ENCODE measurements at regions not wholly inside any gene's neighbourhood (a gene's known extent, or its start where the extent isn't known, plus 50 kb on each side); places are given as distances from the start of the nearest gene placed in this dataset.

- peak; percentile 23 to 83 for DNase-seq
These were observed 52.0 kb downstream of the RPP21 start for GRCh38 chr6:30396833-30397479.

GRCh38 chr6:30397697-30398096 is 52.7 kb downstream of the RPP21 start:
- no peak for DNase-seq

GRCh38 chr6:30399390-30400058 is 54.6 kb downstream of the RPP21 start:
- no peak for DNase-seq

GRCh38 chr6:30405934-30406333 is 61.0 kb downstream of the RPP21 start:
- no peak for DNase-seq

GRCh38 chr6:30409184-30409583 is 64.2 kb downstream of the RPP21 start:
- DNase-seq, result no peak

- peak; percentile 7 to 57 for DNase-seq
These were observed 66.7 kb downstream of the RPP21 start for GRCh38 chr6:30411515-30412207.

GRCh38 chr6:30418448-30418847 is 70.9 kb upstream of the HLA-E start:
- DNase-seq, result no peak

- no peak for DNase-seq
These were observed 64.8 kb upstream of the HLA-E start for GRCh38 chr6:30424549-30424948.
